H1 (cell line): ENCODE measurements at regions not wholly inside any gene's neighbourhood (a gene's known extent, or its start where the extent isn't known, plus 50 kb on each side); places are given as distances from the start of the nearest gene placed in this dataset.

Source experiments
- BCL11A ChIP-seq, 2 experiments: IDR thresholded peaks; one replicate each; pipeline ENCODE4 v1.6.1; 2011; ENCODE audit warnings: low read depth in 2 of 2, low read length in 2 of 2, mild to moderate bottlenecking in 2 of 2
- CHD1 ChIP-seq: IDR thresholded peaks from 2 replicates; pipeline ENCODE4 v1.6.1; 2012; ENCODE audit warnings: low read depth, low read length, improper control_type of control experiment
- CHD7 ChIP-seq: fragments of 300-600 bp; sonication (generic); IDR thresholded peaks from 2 replicates; pipeline ENCODE4 v1.7.1; 2012; ENCODE audit warnings: low read length, moderate library complexity, mild to moderate bottlenecking, inconsistent platforms; ENCODE audit not compliant: insufficient replicate concordance
- EP300 ChIP-seq, 2 experiments: IDR thresholded peaks; 1 replicate in 1 of 2; 2 replicates in 1 of 2; pipeline ENCODE4 v1.6.1; 2011 to 2012; ENCODE audit warnings: low read depth in 2 of 2, low read length in 2 of 2, mild to moderate bottlenecking in 2 of 2, borderline replicate concordance in 1 of 2, inconsistent platforms in 1 of 2, moderate library complexity in 1 of 2
- EZH2 ChIP-seq: fragments of 200-600 bp; sonication (generic); IDR thresholded peaks from 2 replicates; pipeline ENCODE4 v1.7.1; 2012; ENCODE audit warnings: low read depth, mild to moderate bottlenecking, moderate library complexity, low read length, inconsistent platforms; ENCODE audit not compliant: severe bottlenecking
- FOSL1 ChIP-seq: IDR thresholded peaks from 2 replicates; pipeline ENCODE4 v1.6.1; 2011; ENCODE audit warnings: mild to moderate bottlenecking, low read depth, low read length, moderate library complexity; ENCODE audit not compliant: insufficient read depth
- JUND ChIP-seq: IDR thresholded peaks from 2 replicates; pipeline ENCODE4 v1.6.1; 2011; ENCODE audit warnings: mild to moderate bottlenecking, improper control_type of control experiment, low read length
- POLR2AphosphoS5 ChIP-seq: IDR thresholded peaks from 2 replicates; pipeline ENCODE4 v1.6.1; 2011; ENCODE audit warnings: low read depth, low read length
- RAD21 ChIP-seq, 2 experiments: IDR thresholded peaks in 1 of 2; conservative IDR thresholded peaks in 1 of 2; 2 replicates each; pipeline ENCODE4 v1.6.1; 2011; ENCODE audit warnings: low read depth in 2 of 2, low read length in 2 of 2, improper control_type of control experiment in 1 of 2, inconsistent platforms in 1 of 2, mild to moderate bottlenecking in 1 of 2, moderate library complexity in 1 of 2
- TAF1 ChIP-seq: IDR thresholded peaks from 2 replicates; pipeline ENCODE4 v1.6.1; 2011; ENCODE audit warnings: mild to moderate bottlenecking, low read depth, low read length

- no peak for TF ChIP-seq CHD7
- no peak for TF ChIP-seq RAD21 (IDR thresholded peaks at IDR 0.05 in 1 of 2, conservative IDR thresholded peaks at IDR 0.05 in 1 of 2; ENCODE audit: low read depth in 2 of 2, low read length in 2 of 2)
- no peak for TF ChIP-seq CHD1
- TF ChIP-seq EZH2: no peak
- TF ChIP-seq BCL11A (IDR thresholded peaks at IDR 0.05; ENCODE audit: low read depth in 2 of 2, low read length in 2 of 2): no peak
- no peak for TF ChIP-seq FOSL1
- TF ChIP-seq JUND: no peak
- no peak for TF ChIP-seq EP300 (IDR thresholded peaks at IDR 0.05; ENCODE audit: borderline replicate concordance in 1 of 2, low read depth in 2 of 2, low read length in 2 of 2)
- no peak for TF ChIP-seq TAF1
- no peak for TF ChIP-seq POLR2AphosphoS5
Observed at GRCh38 chr11:97746818-97747217, 1273.9 kb upstream of the CNTN5 start (continued).
